Osteoblast (primary cell): ENCODE measurements at regions not wholly inside any gene's neighbourhood (a gene's known extent, or its start where the extent isn't known, plus 50 kb on each side); places are given as distances from the start of the nearest gene placed in this dataset.
"Not testable (repeated sequence)": the region's sequence is repeated elsewhere in the genome, so short reads cannot be mapped to it uniquely, and the experiment has no call there.

ENCODE experiments used
- DNase-seq: peaks from one replicate; pipeline ENCODE4 v3.0.0; 2011; ENCODE audit warnings: low spot score, mixed read lengths; ENCODE audit not compliant: insufficient read length; ENCODE audit errors: missing footprints
- H2AFZ ChIP-seq: 2 replicates; pipeline ENCODE4 v1.6.0; 2011; ENCODE audit warnings: mild to moderate bottlenecking, low read length
- H3K27ac ChIP-seq: 2 replicates; pipeline ENCODE4 v1.5.1; 2011; ENCODE audit warnings: mild to moderate bottlenecking, low read depth, low read length, moderate library complexity
- H3K27me3 ChIP-seq: 2 replicates; pipeline ENCODE4 v1.6.0; 2012; ENCODE audit warnings: mild to moderate bottlenecking, control low read depth, inconsistent platforms, low read length, moderate library complexity; ENCODE audit not compliant: insufficient read depth
- H3K36me3 ChIP-seq: 2 replicates; pipeline ENCODE4 v1.5.1; 2011; ENCODE audit warnings: mild to moderate bottlenecking, low read length, control low read depth, moderate library complexity; ENCODE audit not compliant: insufficient read depth
- H3K4me1 ChIP-seq: 2 replicates; pipeline ENCODE4 v1.5.1; 2011; ENCODE audit warnings: mild to moderate bottlenecking, low read length, control low read depth, moderate library complexity; ENCODE audit not compliant: insufficient read depth
- H3K4me2 ChIP-seq: 2 replicates; pipeline ENCODE4 v1.6.0; 2011; ENCODE audit warnings: mild to moderate bottlenecking, low read length; ENCODE audit not compliant: insufficient read depth
- H3K4me3 ChIP-seq: fragments of 200-600 bp; sonication (generic); 3 replicates; pipeline ENCODE4 v1.5.1; 2012; ENCODE audit warnings: mild to moderate bottlenecking, low read length, inconsistent platforms; ENCODE audit not compliant: insufficient read depth
- H3K79me2 ChIP-seq: 2 replicates; pipeline ENCODE4 v1.6.0; 2012; ENCODE audit warnings: mild to moderate bottlenecking, low read length, control low read depth, inconsistent platforms; ENCODE audit not compliant: insufficient read depth
- H3K9me3 ChIP-seq: 2 replicates; pipeline ENCODE4 v1.5.1; 2011; ENCODE audit warnings: low read depth, low read length, control low read depth
- H4K20me1 ChIP-seq: 2 replicates; pipeline ENCODE4 v1.6.0; 2012; ENCODE audit warnings: mild to moderate bottlenecking, low read length, control low read depth; ENCODE audit not compliant: insufficient read depth
- TF ChIP-seq, protein P1 (sequence below): IDR thresholded peaks from 2 replicates; pipeline ENCODE4 v1.5.1; 2011; ENCODE audit warnings: mild to moderate bottlenecking, low read depth, low read length, moderate library complexity; ENCODE audit errors: extremely low read depth

DNA sequence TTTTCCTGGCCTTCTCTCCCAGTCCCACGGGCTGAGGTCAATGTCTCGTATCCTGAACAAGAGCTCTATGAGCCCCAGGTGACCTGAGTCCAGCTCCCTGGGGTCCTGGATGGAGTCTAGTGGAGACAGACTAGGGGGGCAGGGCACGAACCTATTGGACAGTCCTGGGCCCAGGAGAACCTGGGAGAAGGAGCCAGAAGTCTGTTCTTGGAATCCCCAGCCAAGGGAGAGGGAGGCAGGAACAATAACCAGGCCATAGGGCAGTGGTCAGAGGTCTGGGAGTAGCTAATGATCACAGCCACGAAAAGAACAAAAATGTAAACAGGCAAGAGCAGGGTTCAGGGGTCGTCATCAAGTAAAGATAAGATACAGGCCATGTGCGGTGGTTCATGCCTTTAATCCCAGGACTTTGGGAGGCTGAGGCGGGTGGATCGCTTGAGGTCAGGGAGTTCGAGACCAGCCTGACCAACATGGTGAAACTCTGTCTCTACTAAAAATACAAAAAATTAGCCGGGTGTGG is 60.8 kb downstream of the COPRS start:
- Histone ChIP-seq H3K4me3 (no peak overlapping the region), H4K20me1 (no peaks in the 10 kb centered on the region), H3K27ac (no peak overlapping the region), H3K4me1 (no peaks in the 10 kb centered on the region), H3K36me3 (no peaks in the 10 kb centered on the region), H3K4me2 (no peak overlapping the region), H3K79me2 (no peaks in the 10 kb centered on the region), H2AFZ (no peak overlapping the region), H3K27me3 (no peaks in the 10 kb centered on the region), H3K9me3 (no peaks in the 10 kb centered on the region)
- DNase-seq, result no peak
- TF ChIP-seq, protein P1, sequence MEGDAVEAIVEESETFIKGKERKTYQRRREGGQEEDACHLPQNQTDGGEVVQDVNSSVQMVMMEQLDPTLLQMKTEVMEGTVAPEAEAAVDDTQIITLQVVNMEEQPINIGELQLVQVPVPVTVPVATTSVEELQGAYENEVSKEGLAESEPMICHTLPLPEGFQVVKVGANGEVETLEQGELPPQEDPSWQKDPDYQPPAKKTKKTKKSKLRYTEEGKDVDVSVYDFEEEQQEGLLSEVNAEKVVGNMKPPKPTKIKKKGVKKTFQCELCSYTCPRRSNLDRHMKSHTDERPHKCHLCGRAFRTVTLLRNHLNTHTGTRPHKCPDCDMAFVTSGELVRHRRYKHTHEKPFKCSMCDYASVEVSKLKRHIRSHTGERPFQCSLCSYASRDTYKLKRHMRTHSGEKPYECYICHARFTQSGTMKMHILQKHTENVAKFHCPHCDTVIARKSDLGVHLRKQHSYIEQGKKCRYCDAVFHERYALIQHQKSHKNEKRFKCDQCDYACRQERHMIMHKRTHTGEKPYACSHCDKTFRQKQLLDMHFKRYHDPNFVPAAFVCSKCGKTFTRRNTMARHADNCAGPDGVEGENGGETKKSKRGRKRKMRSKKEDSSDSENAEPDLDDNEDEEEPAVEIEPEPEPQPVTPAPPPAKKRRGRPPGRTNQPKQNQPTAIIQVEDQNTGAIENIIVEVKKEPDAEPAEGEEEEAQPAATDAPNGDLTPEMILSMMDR, result no peak

- H3K27me3 ChIP-seq, H3K79me2 ChIP-seq, H3K4me1 ChIP-seq, DNase-seq, H3K9me3 ChIP-seq, H3K27ac ChIP-seq, H3K4me2 ChIP-seq, H4K20me1 ChIP-seq, H3K4me3 ChIP-seq, H3K36me3 ChIP-seq, H2AFZ ChIP-seq: not testable (repeated sequence)
These were observed 63.1 kb downstream of the COPRS start for GRCh38 chr17:31795941-31796340.

GRCh38 chr17:31794111-31794510 is 64.9 kb downstream of the COPRS start:
- no peaks in the 10 kb centered on the region for H3K27me3 ChIP-seq
- no peaks in the 10 kb centered on the region for H3K36me3 ChIP-seq
- H2AFZ ChIP-seq, result no peak overlapping the region
- H3K4me1 ChIP-seq, result no peaks in the 10 kb centered on the region
- H3K9me3 ChIP-seq, result no peaks in the 10 kb centered on the region
- TF ChIP-seq, protein P1, result no peak
- no peak overlapping the region for H3K4me3 ChIP-seq
- no peak overlapping the region for H3K27ac ChIP-seq
- H4K20me1 ChIP-seq, result no peaks in the 10 kb centered on the region
- DNase-seq, result no peak
- no peak overlapping the region for H3K4me2 ChIP-seq
- H3K79me2 ChIP-seq, result no peaks in the 10 kb centered on the region

DNA sequence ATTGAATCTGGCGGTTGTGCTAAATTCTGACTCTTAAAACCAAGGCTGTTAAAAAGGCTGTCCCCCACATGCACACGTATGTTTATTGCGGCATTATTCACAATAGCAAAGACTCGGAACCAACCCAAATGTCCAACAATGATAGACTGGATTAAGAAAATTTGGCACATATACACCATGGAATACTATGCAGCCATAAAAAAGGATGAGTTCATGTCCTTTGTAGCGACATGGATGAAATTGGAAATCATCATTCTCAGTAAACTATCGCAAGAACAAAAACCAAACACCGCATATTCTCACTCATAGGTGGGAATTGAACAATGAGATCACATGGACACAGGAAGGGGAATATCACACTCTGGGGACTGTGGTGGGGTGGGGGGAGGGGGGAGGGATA is 65.4 kb downstream of the COPRS start:
- not testable (repeated sequence) for H3K4me3 ChIP-seq, H3K79me2 ChIP-seq, H2AFZ ChIP-seq, H3K27me3 ChIP-seq, H3K36me3 ChIP-seq, DNase-seq, H4K20me1 ChIP-seq, H3K4me2 ChIP-seq, H3K27ac ChIP-seq, H3K9me3 ChIP-seq, H3K4me1 ChIP-seq

DNA sequence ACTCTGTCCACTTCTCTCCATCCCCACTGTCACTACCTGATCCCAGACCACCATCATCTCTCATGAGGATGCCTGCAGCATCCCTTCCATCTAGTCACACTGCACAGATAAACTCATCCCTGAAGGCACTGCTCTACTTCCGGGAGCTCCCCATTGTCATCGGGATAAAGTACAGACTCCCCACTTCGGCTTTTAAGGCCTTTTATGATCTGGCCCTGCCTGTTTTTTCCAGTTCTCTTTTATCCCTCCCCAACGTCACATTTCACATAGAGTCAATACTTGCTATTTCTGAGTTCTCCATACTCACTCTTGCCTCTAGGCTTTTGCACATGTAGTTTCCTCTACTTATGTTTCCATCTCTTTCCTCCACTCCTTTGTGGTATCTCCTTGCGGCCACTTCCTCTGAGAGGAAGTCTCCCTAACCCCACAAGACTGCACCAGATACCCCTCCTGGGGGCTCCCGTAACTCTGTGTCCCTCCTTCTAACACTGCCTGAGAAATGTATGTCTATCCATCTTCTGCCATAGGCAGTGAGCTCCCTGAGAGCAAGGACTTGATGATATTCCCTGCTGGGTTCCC is 66.9 kb downstream of the COPRS start:
- Histone ChIP-seq H3K79me2 (no peaks in the 10 kb centered on the region), H3K4me2 (no peak overlapping the region), H4K20me1 (no peaks in the 10 kb centered on the region), H3K36me3 (no peaks in the 10 kb centered on the region), H2AFZ (no peak overlapping the region), H3K27ac (no peak overlapping the region), H3K4me3 (no peak overlapping the region), H3K4me1 (peaks cover 14% of the 10 kb centered on the region), H3K27me3 (no peaks in the 10 kb centered on the region), H3K9me3 (no peaks in the 10 kb centered on the region)
- TF ChIP-seq, protein P1, result no peak
- DNase-seq, result peak; percentile 81
